NOMO-1 treated with dmso at 0.1 percent for 144 hours (cell line): ENCODE measurements at regions not wholly inside any gene's neighbourhood (a gene's known extent, or its start where the extent isn't known, plus 50 kb on each side); places are given as distances from the start of the nearest gene placed in this dataset.
"Not testable (repeated sequence)": the region's sequence is repeated elsewhere in the genome, so short reads cannot be mapped to it uniquely, and the experiment has no call there.

Experiments used
- DNase-seq: peaks from one replicate; lab custom pipeline; 2025; ENCODE audit not compliant: unreplicated experiment; lab: John Stamatoyannopoulos, UW

DNA sequence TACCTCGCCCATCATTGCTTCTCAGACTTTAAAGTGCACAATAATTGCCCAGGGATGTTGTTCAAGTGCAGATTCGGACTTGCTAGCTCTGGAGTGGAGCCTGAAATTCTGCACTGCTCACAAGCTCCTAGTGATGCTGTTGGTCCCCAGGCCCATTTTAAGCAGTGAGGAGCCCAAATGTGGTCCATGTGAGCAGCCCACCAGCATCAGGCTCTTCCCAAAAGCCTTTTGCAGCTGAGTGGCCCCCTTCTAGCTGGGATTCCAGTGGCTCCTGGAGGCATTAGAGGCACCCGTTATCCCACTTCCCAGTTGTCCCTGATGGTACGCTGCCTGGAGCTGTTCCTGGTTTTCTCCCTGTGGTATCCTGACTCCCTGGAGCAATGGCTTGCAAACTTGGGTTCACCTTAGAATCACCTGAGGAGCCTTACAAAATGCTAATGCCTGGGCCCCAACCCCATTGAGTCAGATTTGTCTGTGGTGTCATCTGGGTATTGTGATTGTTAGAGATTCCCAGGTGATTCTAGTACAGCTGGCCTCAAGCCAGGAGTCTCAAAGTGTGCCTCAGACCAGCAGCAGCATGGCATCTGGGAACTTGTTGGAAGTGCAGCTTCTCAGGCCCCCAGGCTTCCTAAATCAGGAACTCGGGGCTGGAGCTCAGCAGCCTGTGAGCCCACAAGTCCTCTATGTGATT lies 186.9 kb upstream of the SLC24A3 start:
- no peak for DNase-seq

DNA sequence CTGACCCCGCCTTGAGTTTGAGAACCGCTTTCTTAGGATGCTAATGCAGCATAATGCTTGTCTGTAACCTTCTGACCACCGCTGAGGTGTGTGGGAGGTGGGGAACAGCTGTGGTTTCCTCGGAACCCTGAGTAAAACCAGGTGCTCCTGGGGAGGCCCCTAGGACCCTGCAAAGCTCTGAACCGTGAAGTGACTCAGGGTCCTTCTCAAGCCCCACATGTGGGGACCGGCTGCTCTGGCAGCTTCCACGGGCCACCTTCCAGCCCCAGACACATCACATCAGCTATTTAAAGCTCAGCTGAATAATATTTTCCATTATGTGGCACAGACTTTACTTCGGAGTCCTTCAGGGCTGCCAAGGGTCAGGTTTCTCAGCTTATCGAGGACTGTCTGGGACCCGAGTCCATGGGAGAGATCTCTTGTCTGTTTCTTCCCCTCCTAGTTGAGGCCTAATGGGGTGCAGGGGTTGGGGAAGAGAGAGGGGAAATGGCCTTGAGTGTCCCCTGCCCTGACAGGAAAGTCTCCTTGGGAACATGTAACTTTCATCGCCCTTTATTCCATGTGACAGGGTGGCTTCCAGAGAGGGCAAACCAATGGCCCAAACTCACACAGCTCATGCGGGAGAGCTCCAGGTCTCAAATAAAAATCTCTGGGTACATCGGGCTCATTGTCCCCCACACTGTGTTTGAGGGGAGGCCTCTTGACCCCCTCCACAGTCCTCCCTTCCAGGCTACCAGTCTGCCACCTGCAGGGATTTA lies 186.1 kb upstream of the SLC24A3 start:
- DNase-seq: no peak

DNA sequence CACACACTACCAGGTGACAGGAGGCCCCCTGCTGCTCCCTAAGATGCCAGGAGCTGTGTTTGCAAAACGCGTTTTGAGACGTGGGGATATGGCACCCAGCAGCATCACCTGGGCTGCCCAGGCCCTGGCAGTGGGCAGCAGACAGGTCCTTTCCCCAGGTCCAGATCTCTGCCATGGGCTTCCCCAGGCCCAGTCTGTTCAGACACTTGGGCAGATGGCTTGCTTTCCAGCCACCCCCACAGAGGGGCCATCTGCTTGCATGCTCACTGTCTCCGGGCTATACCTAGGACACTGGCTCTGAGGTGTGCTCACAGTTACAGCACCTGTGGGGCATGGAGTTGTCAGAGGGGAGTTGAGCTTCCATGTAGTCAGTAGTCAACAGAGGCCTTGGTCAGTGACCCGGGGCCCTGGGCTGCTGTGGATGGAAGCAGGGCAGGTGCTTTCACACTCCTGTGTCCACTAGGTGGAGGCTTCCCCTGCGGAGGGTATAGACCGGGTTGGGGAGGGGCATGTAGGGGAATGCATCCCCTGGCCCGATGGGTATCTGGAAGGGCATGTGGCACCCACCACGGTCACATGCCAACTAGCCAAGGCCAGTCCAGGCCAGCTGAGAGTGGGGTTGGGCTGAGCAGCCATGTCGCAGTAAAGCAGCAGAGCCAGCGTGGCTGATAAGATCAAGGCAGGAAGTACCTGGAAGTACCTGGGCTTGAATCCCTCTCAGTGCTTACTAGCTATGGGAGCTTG lies 185.4 kb upstream of the SLC24A3 start:
- DNase-seq: no peak

DNA sequence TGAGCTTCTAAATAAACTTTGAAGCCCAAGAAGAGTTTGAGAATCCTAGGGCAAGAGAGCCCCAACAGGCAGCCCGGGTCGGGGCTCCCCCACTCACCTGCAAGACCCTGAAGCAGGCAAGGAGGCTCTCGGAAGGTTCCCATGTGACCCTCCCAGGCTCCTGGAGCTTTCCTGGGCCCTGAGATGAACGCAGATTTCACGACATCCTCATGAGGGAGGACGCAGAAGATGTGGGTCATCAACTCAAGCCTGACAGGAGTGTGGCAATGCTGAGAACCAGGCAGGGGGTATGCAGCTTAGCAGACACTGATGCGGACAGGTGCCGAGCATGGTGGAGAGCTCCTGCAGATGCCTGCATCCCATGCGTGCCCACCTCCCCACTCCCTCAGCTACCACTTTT lies 184.5 kb upstream of the SLC24A3 start:
- no peak for DNase-seq

DNA sequence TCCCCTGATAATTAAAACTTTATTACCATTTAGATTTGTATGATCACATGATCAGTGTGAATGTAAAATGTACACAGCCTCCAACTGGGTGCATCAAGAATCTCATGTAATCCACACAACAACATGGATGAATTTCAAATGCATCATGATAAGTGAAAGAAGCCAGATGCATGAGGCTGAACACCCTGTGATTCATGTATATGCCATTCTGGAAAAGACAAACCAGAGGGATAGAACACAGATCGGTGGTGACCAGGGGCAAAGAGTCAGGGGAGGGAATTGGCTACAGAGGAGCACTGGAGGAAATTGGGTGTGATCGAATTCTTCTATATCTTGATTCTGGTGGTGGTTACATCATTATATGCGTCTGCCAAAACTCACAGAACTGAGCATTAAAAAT lies 170.7 kb upstream of the SLC24A3 start:
- DNase-seq: no peak

DNA sequence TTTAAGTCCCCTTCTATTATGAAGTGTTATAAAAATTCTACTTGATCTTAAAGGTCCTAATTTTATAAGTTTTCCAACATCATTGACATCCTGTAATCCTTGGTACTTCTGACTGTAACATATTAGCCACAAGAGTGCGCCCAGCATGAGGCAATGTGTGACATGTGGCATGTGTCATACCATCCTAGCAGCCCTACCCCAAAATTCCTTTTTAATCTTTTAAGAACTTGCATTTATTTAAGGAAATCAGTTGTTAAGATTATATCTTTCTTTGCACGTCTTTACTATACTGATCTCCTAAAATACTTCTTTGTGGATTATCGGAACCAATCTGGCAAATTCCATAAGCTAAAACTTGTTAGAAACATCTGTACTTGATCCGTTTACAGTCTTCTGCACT lies 167.1 kb upstream of the SLC24A3 start:
- DNase-seq: no peak

DNA sequence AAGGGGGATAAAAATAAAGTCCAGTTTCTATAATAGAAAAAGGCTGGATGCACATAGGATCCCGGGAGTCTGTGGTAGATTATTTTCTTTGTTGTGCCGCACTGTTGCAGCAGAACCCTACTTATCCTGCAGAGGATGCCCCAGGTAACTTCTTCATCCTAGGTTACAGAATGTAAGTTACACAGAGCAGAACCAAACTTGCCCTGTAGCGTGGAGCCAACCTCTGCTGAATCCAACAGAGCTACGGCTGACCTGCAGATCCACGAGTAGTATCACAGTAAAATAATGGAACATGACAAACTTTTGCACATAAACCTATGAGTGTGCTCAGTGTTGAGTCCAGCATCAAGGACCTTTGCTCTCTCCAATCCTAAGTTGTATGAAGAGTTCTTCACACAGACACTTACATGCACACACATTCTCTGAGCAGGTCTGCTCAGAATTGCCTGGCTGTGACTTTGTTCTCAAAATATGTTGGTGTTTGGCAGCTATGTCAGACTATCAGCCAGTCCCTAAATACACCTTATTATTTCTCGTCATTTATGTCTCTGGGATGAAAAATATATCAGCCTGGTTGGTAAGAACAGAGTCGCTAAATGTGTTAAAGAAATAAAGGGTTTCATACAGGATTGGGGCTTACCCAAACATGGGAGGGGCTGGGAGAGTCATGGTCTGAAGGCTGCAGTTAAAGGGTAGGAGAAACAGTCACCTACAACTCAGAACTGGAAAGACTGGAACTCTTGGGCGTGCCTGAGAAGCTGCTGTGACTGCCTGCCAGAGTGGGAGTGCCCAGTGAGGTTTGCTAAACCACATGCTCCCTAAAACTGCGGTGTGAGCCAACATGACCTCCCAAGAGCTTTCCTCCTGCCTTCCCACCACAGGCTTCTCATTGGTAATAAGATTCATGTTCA lies 165.1 kb upstream of the SLC24A3 start:
- no peak for DNase-seq

DNA sequence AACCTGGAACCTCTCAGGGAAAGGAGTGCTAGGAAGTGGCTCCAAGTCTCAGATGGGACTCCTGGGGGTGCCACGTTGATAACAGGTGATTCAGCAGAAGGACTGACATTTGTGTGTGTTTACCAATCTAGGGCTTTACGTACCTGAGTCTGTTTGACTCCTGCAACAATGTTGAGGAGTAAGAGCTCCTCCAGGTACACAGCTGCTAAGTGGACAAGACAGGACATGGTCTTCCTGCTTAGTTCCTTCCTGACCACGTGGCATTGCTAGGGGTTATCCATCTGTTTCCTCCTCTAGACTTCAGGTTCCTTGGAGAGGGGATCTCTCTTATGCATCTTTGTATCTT lies 164.5 kb upstream of the SLC24A3 start:
- DNase-seq: no peak

DNA sequence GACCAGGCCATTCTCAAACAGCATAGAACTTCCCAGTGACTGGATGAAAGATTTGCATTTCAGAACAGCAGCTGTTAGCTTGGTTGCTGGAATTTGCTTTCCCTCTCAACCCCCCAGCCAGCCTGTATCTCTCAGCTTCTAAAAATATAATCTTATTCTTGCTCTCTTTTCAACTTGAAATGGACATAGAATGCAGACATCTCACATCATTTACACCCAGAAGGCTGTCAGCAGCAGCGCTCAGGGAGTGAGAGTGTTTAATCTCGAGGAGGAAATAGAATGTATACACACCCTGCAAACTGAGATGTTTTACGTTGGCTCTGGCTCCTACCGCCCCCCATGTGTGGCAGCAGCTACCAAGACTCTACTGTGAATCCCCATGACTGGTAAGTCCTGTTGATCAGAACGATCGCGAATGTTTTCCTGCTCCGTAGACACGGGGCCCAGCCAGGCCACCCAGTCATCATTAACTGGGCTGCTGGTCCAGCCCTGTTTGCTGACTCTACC lies 163.4 kb upstream of the SLC24A3 start:
- no peak for DNase-seq

DNA sequence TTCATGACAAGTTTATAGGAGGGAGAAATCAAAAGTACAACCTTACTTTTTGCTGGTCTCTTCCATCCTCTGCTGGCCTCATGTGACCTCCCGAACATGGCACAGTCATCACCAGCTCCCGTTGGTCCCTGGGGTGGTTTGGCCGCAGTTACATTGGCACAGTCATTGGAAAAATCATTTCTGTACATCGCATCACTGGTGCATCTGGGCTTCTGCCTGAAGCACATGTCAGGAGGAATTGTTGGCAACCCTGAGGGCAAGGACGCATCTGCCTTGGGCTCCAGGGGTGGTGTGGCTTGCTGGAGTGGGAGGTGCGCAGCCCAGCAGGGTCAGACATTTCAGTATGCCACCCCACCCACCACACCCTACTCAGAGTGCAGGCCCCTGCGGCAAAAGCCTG lies 162.9 kb upstream of the SLC24A3 start:
- DNase-seq: no peak

DNA sequence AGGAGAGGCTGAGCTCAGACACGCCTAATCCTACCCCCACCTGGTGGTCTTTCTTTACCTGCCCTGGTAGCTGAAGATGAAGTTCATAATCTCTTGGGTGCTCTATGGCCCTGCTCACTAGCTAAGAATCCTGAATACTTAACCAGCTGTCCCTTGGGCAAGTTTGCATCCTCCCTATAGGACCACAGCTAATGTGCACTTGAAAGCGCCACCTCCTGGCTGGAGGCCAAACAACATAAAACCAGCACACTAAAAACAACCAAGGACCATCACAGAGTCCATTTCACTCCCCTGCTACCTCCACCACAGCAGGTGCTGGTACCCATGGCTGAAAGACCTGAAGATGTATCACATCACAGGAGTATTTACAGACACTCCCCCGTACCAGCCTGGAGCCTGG lies 155.5 kb upstream of the SLC24A3 start:
- DNase-seq: no peak

DNA sequence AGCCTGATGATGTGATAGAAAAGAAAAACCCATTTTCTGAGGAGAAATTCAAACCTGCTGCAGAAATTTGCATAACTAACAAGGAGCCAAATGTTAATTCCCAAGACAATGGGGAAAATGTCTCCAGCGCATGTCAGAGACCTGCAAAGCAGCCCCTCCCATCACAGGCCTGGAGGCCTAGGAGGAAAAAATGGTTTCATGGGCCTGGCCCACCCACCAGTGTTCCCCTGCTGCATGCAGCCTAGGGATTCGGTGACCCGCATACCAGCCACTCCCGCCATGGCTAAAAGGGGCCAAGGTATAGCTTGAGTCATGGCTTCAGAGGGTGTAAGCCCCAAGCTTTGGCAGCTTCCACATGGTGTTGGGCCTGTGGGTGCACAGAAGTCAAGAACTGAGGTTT lies 147.7 kb upstream of the SLC24A3 start:
- not testable (repeated sequence) for DNase-seq

DNA sequence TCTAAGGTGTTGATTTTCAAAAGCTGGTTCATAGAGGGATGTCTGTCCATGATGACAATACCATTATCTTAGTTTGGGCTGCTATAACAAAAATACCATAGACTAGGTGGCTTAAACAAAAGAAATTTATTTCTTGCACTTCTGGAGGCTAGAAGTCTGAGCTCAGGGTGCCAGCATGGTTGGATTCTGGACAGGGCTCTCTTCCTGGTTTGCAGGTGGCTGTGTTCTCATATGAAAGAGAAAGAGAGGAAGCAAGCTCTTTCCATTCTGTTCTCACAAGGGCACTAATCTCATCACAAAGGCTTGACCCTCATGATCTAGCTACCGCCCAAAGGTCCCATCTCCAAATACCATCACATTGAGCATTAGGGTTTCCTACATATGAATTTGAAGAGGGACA lies 144.5 kb upstream of the SLC24A3 start:
- DNase-seq: no peak

DNA sequence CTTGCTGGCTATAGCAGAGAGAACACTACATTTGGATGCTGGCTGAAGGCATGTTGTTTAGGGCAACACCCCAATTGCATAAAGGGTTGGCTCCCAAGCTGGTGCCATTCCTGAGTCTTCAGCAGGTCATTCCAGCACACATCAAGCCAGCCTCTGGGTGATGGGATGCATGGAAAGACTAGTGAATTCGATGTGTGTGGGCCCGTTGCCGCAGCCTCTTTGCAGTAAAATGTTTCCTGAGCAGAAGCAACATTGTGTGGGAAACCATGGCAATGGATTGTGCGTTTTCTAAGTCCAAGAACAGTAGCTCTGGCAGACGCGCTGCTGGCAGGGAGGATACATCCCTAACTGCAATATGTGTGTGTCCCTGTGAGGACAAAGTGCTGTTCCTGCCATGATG lies 142.4 kb upstream of the SLC24A3 start:
- DNase-seq: no peak

DNA sequence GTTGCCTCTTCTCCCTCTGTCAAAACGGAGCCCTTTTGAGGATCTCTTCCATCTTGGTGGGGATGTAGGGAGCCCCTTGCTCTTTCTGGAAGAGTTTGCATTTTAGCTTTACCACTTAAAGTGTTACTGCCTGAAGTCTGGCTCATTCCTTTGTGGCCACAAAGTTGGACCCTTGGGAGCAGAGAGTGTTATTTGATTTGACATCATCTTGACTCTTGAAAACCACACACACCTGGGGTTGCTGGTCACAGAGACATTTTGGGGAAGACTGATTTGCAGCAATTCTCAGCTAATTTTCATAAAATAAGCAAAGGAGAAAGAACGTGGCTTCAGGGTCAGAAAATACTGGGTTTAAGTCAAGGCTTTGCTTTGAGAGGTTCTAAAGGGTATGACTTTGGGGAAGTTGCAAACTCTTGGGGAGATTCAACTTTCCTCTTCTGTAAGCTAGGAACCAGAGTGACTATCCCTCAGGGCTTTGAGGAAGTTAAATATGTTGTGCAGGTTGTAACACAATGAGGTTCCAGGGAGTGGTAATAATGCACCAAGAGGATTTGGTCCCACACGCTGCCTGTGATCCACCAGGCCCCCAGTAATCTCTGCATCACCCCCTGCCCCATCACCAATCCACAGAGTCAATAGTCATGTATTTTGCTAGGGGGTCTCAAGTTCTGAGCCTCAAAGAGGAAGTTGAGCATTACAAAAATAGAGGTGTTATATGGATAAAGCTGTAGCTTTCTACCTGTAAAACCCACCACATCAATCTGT lies 141.6 kb upstream of the SLC24A3 start:
- DNase-seq: no peak

DNA sequence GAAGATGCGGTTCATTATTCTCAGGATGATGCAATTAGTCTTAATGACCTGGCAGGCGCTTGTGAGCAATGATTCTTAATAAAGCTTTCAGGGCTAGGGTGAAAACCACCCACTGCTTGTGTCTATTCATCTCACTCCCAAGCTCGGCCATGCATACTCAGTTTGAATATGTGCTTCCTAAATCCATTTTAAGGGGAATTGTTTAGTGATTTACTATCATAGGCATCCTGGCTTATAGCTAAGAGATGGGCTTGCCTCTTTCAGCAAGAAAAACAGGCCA lies 141.1 kb upstream of the SLC24A3 start:
- DNase-seq: no peak

DNA sequence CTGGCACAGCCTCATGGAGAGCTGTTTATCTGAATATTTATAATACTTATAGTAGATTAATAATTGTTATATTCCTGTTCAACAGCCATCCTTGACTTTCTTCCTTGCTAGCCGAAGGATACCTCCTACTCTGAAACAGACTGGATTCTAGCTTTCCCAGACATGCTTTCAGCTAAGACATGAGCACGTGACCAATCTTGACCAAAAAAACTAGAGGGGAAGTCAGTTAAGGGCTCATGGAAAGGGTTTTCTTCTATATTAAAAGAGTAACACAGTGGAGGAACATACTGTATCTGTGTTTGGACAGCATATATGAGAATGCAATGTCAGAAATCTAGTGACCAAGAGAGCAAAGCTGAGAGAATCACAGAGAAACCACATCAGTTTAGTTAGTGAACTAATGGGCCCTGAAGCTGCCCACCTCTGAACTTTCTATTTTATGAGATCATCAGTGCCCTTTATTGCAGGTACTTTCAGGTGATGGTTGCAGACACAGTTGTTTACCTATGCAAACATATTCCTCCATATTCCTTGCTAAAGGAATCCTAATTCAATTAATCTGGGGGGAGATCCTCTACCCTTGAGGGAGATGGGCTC lies 140.4 kb upstream of the SLC24A3 start:
- DNase-seq: no peak

DNA sequence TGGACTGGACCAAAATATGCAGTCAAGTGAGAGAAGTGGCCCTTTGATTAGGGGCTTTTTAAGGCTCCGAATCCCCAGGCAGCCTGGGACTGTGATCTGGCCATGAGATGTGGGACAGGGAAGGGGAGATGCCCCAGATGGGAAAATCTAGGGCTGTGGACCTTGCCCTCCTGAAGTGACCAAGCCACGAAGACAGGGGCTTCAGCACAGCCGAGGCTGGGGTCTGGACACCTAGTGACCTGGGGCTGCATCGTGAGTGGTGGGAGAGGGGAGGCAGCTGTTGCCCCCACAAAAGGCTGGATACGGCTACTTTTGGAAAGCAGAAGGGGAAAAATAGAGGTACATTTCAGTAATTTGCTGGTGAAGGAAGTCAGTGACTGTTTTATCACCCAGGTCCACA lies 139.5 kb upstream of the SLC24A3 start:
- no peak for DNase-seq

DNA sequence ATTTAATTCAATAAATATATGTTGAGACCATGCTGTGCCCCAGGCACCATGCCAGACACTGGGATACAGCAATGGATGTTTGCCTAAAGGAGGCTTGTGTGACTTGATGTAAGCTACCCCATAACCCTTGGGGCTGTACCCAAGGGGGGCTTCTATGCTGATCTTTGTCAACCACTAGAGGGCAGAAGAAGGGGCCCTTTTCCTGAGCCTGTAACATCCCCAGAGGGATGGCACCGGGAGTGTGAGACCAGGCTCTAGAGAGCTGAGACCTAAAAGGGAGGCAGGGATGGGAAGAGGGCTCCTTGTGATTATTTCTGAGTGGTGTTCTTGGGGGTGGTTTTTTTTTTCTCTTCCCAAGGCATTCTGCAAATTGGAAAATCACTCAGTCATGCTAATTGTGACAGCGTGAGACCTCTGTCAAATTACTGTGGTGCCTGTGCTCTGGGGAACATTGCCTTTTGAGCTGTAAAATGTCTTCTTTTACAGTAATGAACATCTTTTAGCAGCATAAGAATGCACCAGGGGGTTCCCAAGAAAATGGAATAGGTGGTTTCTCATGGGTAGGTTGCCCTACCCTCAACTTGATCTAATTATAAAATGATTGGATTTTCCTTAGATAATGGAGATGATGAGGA lies 138.7 kb upstream of the SLC24A3 start:
- no peak for DNase-seq

DNA sequence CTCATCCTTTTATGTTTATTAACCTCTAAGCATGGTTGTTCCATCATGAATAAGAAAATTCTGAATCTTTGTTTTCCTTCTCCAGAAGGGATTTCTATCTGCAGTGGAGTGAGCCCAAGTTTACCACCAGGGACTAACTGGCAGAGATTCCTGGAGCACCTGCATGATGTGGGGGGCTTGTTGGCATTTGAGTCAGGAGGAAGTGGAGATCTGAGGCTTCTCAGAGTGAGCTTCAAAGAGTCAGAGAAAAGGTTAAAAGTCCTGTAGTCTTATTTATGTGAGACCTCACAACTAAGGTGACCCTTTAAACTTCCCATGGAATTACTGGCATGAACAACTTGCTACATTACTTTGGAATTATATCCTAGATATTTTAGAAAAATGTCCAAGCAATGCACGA lies 138.1 kb upstream of the SLC24A3 start:
- DNase-seq: no peak
